AG10803 (cell line): ENCODE measurements at regions not wholly inside any gene's neighbourhood (a gene's known extent, or its start where the extent isn't known, plus 50 kb on each side); places are given as distances from the start of the nearest gene placed in this dataset.

Experiments
- DNase-seq: peaks from one replicate; pipeline ENCODE4 v3.0.0; 2010; ENCODE audit warnings: low read depth
- H3K4me3 ChIP-seq: 2 replicates; pipeline ENCODE4 v1.5.1; 2011; ENCODE audit warnings: mild to moderate bottlenecking, low read length, control low read depth
- TF ChIP-seq, protein P1 (sequence below): conservative IDR thresholded peaks from 2 replicates; pipeline ENCODE4 v1.5.1; 2011; ENCODE audit warnings: mild to moderate bottlenecking, low read length, control low read depth, inconsistent platforms

DNA sequence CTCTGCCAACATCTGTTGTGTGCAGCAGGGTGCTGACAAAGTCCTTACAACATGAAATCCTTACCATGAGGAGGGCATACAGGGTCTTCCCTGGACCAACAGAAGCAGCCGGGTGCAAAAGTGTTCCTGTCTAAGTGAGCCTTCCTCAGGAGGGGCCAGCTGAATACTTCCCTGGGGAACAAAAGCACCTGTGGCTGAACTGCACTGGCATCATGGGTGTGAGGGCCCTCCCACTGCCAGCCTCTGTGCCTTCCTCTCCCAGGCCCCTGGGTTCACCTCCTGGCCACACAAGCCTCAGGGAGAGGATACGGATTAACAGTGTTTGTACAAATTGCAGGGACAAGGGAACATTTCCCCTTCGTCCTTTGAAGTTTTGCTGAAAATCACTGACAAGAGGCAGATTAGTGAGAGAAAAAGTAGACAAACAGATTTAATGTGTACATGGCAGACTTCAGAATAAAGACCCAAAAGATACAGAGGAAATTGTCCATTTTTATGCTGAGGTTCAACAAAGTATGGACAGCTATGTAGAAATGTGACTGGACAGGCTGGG is 91.0 kb upstream of the PPM1J start:
- TF ChIP-seq, protein P1, sequence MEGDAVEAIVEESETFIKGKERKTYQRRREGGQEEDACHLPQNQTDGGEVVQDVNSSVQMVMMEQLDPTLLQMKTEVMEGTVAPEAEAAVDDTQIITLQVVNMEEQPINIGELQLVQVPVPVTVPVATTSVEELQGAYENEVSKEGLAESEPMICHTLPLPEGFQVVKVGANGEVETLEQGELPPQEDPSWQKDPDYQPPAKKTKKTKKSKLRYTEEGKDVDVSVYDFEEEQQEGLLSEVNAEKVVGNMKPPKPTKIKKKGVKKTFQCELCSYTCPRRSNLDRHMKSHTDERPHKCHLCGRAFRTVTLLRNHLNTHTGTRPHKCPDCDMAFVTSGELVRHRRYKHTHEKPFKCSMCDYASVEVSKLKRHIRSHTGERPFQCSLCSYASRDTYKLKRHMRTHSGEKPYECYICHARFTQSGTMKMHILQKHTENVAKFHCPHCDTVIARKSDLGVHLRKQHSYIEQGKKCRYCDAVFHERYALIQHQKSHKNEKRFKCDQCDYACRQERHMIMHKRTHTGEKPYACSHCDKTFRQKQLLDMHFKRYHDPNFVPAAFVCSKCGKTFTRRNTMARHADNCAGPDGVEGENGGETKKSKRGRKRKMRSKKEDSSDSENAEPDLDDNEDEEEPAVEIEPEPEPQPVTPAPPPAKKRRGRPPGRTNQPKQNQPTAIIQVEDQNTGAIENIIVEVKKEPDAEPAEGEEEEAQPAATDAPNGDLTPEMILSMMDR = no peak
- no peak overlapping the region for H3K4me3 ChIP-seq
- no peak for DNase-seq

DNA sequence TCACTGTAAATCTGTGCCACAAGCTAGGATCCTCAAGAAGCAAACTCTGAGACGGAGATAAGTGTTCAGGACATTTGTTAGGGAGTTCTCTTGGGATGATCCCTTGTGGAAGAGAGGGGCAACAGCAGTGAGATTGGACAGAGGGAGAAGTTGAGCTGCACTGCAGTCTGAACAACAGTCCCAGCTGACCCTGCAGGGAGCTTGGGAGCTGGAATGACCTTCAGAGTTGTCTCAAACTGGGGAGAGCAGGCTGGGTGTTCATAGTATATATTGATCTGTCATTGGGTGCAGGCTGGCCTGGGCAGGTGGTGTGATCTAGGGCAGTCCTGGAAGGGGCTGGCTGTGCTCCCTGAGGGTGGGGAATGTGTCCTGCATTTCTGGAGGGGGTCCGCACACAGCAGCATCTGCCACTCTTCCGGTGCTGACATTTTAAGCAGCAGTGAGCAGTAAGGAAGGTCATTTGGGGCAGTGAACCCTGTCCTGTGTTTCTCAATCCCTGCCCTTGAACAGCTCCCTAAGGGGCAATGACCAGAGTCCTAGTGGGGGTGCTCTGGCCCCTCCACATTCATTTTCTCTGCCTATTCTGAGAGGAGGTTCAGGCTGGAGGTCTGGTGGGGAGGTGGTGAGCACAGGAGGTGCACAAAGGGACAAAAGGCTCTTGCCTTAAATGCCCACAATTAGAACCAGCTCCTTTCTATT is 90.2 kb upstream of the PPM1J start:
- DNase-seq = no peak
- H3K4me3 ChIP-seq = no peak overlapping the region
- TF ChIP-seq, protein P1 = no peak

DNA sequence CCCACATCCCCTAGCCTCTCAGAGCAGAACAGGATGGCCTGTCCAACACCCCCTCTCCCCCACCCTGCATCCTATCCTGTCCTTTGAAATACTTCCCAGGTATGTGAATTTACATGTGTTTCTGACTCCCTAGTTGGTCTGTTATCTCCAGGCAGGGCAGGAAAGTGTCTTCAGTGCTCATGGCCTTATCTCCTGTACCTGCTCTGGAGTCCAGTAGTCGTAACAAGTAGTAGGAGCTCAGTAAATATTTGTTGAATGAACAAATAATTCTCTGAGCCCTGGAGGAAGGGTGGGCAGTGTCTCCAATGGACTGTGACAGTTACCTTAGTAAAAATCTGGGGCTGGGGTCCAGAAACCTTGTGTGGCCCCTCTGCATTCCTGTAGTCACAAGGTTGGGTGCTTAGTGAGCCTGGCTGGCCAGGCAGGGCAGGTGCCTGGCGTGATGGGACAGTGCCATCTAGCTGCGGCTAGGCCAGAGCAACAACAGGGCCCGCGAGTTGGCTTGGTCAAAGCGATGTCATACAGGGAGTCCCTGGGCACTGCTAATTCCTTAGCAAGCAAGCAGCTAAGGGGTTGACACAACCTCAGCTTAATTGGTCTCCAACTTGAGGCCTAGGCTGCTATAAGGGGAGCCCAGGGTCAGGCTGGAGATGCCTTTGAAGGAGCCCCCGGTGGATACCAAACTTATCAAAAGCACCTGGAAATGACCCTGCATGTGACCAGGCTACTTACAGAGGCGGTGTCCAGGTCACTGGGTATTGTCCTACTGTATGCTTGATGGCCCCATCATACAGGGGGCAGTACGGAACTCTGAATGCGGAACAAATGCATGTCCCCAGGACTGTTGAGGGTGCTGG is 89.0 kb upstream of the PPM1J start:
- peak; percentile 56 for DNase-seq
- TF ChIP-seq, protein P1 = peak; percentile 63
- H3K4me3 ChIP-seq = no peak overlapping the region

DNA sequence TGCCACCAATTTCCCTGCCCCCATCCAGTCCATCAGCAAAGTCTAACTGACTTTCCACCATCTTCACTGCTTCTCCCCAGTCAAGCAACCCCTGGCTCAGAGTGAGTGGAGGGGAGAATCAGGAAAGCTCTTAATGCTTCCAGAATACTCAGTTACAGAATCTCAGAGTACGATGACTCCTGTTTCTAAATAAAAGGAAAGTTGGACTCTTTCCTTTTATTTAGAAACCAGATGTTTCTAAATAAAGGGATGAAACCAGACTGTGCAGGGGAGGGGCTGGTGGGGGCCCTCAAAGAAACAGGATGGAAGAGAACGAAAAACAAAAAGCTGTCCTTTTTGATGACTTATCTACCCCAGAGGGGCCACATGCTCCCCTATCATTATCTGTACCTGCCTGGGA is 85.2 kb upstream of the PPM1J start:
- no peak for DNase-seq
- TF ChIP-seq, protein P1 = no peak

DNA sequence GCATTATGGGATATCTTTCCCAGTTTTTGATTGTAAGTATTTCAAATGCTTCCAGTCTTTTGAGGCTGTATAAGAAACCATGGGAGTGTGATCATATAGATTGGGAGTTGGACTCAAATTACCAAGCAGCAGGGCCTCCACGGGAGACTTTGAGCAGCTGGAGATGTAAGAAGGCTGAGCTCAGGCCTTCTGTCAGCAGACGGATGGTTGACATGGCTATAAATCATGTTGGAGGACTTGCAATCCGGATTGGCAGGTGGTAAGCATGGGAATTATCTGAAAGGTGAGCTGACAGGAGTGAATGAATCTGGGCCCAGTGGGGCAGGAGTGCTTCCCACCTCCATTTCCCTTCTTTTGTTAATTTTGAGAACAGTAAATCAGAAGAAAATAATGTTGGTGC is 83.2 kb upstream of the PPM1J start:
- no peak for DNase-seq
- TF ChIP-seq, protein P1 = no peak
- no peak overlapping the region for H3K4me3 ChIP-seq

More for the DNA sequence above, 85.2 kb upstream of the PPM1J start:
- H3K4me3 ChIP-seq = no peak overlapping the region

DNA sequence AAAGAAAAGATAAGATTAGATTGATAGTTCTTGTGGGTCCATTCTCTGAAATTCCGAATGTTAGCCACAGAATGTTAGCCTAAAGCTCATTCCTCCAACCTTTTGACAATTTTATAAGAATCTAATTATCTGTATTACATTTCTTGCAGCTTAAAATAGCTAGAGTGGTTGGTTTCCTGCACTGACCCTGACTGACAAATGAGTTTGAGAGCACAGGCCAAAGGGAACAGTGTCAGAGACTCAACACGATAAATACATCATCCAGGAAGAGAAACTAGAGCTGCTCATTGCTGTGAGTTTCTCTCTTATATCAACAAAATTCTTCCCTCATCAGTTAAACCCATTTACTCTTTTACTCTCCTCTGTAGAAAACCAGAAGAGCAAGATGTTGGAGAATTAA is 82.1 kb upstream of the PPM1J start:
- TF ChIP-seq, protein P1 = no peak
- no peak overlapping the region for H3K4me3 ChIP-seq
- no peak for DNase-seq
